COR-L47 (cell line): ENCODE measurements at regions not wholly inside any gene's neighbourhood (a gene's known extent, or its start where the extent isn't known, plus 50 kb on each side); places are given as distances from the start of the nearest gene placed in this dataset.

Source experiments
- DNase-seq: peaks from one replicate; lab custom pipeline; 2025; lab: John Stamatoyannopoulos, UW

DNA sequence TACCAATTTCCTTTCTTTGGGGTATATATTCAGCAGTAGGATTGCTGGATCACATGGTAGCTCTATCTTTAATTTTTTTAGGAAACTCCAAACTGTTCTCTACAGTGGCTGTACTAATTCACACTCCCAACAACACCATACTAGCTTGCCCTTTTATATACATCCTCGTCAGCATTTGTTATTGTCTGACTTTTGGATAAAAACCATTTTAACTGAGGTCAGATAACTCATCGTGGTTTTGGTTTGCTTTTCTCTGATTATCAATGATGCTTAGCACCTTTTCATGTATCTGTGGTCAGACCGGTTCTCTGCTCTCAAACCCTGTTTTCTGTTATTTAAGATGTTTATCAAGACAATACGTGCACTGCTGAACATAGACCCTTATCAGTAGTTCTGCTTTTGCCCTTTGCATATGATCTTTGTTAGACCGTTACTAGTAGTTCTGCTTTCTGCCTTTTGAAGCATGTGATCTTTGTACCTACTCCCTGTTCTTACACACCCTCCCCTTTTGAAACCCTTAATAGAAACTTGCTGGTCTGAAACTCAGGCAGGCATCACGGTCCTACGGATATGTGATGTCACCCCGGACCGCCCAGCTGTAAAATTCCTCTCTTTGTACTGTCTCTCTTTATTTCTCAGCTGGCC is 474.3 kb downstream of the RSL24D1 start:
- no peak for DNase-seq

DNA sequence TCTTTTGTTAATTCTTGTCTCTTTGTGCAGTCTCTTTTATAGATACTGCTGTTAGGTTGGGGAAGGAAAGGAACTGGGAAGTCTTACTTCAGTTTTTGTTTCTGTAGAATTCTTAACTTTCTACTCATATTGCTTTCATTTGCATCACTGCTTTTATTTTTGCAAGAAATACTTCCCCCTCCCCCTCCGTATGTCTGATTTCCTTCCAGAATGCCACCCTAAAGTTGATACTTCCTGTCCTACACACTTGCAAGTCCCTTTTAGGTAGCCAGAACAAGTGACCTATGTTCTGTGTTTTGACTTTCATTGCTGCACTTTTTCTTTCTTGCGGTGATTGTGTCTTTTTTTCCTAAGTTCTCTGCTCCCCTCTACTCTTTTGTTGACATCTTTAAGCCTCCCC is 477.4 kb downstream of the RSL24D1 start:
- DNase-seq, result no peak

DNA sequence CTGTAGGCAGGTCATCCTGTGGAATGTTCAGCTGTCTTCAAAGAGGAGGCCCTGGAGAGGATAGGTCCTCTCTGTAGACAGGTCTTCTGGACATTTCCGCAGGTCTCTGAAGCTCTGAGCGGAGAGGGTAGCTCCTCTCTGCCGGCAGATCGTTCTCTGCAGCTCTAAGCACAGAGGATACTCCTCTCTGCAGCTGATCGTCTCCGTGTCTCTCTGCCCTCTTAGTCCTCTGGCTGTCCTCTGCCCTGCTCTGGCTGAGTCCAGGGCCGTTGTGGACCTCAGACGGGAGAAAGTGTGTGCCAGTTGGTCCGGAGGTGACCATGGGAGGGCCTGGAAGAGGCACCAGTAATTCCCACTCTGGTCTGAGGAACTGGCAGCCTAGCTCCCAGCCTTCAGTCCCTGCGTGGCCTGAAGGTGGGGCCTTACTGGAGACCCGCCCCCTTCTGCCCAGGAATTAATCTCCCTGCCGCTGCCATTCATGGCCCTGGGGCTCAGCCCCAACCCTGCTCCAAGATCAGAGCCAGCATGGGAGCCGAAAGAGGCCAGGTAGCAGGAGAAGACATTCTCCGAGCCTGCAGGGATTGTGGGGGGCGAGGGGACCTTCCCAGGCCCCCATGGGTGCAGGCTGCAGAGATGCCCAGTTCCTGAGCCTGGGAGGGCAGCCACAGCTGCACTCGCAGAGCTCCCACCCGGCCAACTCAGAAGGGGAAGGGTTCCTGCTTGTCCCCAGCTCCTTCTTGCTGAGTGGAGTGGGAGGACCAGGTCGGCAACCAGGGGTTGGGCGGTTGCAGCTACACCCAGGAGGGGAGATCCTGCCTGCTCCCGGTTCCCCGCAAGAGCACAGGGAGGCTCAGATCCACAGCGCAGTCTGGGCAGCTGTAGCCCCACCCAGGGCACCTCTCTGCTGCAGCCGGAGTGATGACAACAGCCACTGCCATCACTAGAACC is 488.7 kb downstream of the RSL24D1 start:
- DNase-seq, result no peak

DNA sequence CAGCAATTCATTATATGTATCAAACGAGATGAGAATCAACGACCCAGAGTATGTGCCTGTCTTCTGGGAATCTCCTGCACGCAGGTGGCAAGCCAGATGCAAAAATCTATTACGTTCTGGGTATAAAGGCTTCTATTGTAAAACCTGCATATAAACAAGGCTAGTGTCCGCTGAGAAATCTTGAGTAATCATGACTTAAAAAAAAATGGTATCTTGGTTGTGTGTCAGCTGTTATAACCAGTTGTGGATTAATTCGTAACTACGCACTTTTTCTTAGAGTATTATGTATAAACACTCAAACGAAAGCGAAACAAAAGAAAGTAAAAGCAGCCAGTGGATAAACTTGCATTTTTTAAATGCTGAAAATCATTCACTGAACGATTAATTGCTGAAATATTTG is 509.1 kb downstream of the RSL24D1 start:
- no peak for DNase-seq
